ENCODE measurements at regions not wholly inside any gene's neighbourhood (a gene's known extent, or its start where the extent isn't known, plus 50 kb on each side); places are given as distances from the start of the nearest gene placed in this dataset.

- no peak for TF ChIP-seq TAF1 (conservative IDR thresholded peaks at IDR 0.05)
- TF ChIP-seq CTCF (IDR thresholded peaks at IDR 0.05; ENCODE audit: low read depth, low read length, missing input control), result no peak
- no peak for TF ChIP-seq REST (IDR thresholded peaks at IDR 0.05)
- TF ChIP-seq EGR1 (IDR thresholded peaks at IDR 0.05; ENCODE audit: low read depth in 2 of 2), result no peak
- no peak for TF ChIP-seq GABPA (IDR thresholded peaks at IDR 0.05 in 1 of 2, conservative IDR thresholded peaks at IDR 0.05 in 1 of 2)
- TF ChIP-seq SP1 (IDR thresholded peaks at IDR 0.05), result no peak
- TF ChIP-seq YY1 (IDR thresholded peaks at IDR 0.05), result no peak
- TF ChIP-seq RAD21 (IDR thresholded peaks at IDR 0.05), result no peak
Measured at GRCh38 chr14:49527221-49527620, 59.0 kb downstream of the RPS29 start.
